GM12878 (cell line): ENCODE measurements at regions not wholly inside any gene's neighbourhood (a gene's known extent, or its start where the extent isn't known, plus 50 kb on each side); places are given as distances from the start of the nearest gene placed in this dataset.

Experiments used
- ATAC-seq: fragments of 200-7000 bp; cut with Tn5 transposase; 3 replicates; pipeline ENCODE4 v1.9.1; 2020; ENCODE audit warnings: mild to moderate bottlenecking, moderate library complexity
- BruUV-seq: library from RNA; stranded (reverse); fragments of 400-500 nt; replicated peaks from 2 replicates; lab custom pipeline; 2021; lab: Mats Ljungman, UMichigan
- CTCF ChIA-PET: fragments of 300-600 bp; sonication (Branson Sonifier 250); formaldehyde crosslinking; extraction: SDS; loops from one replicate; lab custom pipeline; 2021; ENCODE audit warnings: inconsistent platforms; lab: Yijun Ruan, JAX
- POLR2A ChIA-PET: fragments of 350-600 bp; formaldehyde crosslinking; extraction: SDS; loops from one replicate; lab custom pipeline; 2021; ENCODE audit warnings: inconsistent platforms; lab: Charles Lee
- RAD21 ChIA-PET: fragments of 300-600 bp; sonication (Branson Sonifier 250); formaldehyde crosslinking; loops from one replicate; lab custom pipeline; 2023; ENCODE audit warnings: antibody characterized with exemption; ENCODE audit not compliant: unreplicated experiment; lab: Charles Lee
- SMC1A ChIA-PET: fragments of 300-600 bp; sonication (Branson Sonifier 250); formaldehyde crosslinking; loops from one replicate; lab custom pipeline; 2023; ENCODE audit not compliant: unreplicated experiment, uncharacterized antibody; lab: Charles Lee
- DNase-seq: peaks from one replicate; pipeline ENCODE4 v3.0.0-alpha.2; 2011; ENCODE audit warnings: low read depth, low spot score
- FAIRE-seq: peaks from 3 replicates; lab custom pipeline; 2011; peaks lifted over from hg19 to GRCh38; lab: Jason Lieb, UNC
- H2AFZ ChIP-seq: 2 replicates; pipeline ENCODE4 v1.6.0; 2011; ENCODE audit warnings: low read depth, low read length, control low read depth; ENCODE audit not compliant: control insufficient read depth
- H3K27ac ChIP-seq: 2 replicates; pipeline ENCODE4 v1.5.1; 2011; ENCODE audit warnings: control low read depth; ENCODE audit not compliant: control insufficient read depth, insufficient read depth
- H3K27me3 ChIP-seq, 2 experiments: replicated peaks in 1 of 2; 2 replicates each; pipeline versions ENCODE4 v1.6.0 to v1.6.1; 2011; ENCODE audit warnings: low read length in 1 of 2; ENCODE audit not compliant: control insufficient read depth in 2 of 2, insufficient read depth in 2 of 2
- H3K36me3 ChIP-seq, 2 experiments: 2 replicates each; pipeline ENCODE4 v1.5.1; 2011; ENCODE audit warnings: low read length in 1 of 2; ENCODE audit not compliant: control insufficient read depth in 2 of 2, insufficient read depth in 2 of 2
- H3K4me1 ChIP-seq: 2 replicates; pipeline ENCODE4 v1.6.1; 2011; ENCODE audit warnings: mild to moderate bottlenecking, low read length, moderate library complexity, mixed read lengths; ENCODE audit not compliant: control insufficient read depth, insufficient read depth
- H3K4me2 ChIP-seq: 2 replicates; pipeline ENCODE4 v1.6.0; 2011; ENCODE audit warnings: control low read depth; ENCODE audit not compliant: control insufficient read depth, insufficient read depth
- H3K4me3 ChIP-seq: fragments of 200-600 bp; sonication (generic); 2 replicates; pipeline ENCODE4 v1.5.1; 2016
- H3K79me2 ChIP-seq: 2 replicates; pipeline ENCODE4 v1.6.0; 2011; ENCODE audit warnings: low read length; ENCODE audit not compliant: control insufficient read depth, insufficient read depth
- H3K9ac ChIP-seq: 2 replicates; pipeline ENCODE4 v1.8.0; 2011; ENCODE audit warnings: low read length, control low read depth, mixed read lengths; ENCODE audit not compliant: control insufficient read depth, insufficient read depth
- H3K9me3 ChIP-seq: replicated peaks from 3 replicates; pipeline ENCODE4 v1.5.1; 2011; ENCODE audit warnings: mild to moderate bottlenecking, low read length; ENCODE audit not compliant: control insufficient read depth, insufficient read depth
- H4K20me1 ChIP-seq: 2 replicates; pipeline ENCODE4 v1.6.0; 2011; ENCODE audit not compliant: control insufficient read depth, insufficient read depth
- CREB1 ChIP-seq: IDR thresholded peaks from 2 replicates; pipeline ENCODE4 v1.6.1; 2012; ENCODE audit warnings: low read depth, mild to moderate bottlenecking, inconsistent platforms
- CREM ChIP-seq: IDR thresholded peaks from 2 replicates; pipeline ENCODE4 v1.6.1; 2014; ENCODE audit warnings: antibody characterized with exemption, low read depth
- DPF2 ChIP-seq: fragments of 450-650 bp; IDR thresholded peaks from 2 replicates; pipeline ENCODE4 v1.6.1; 2017; ENCODE audit warnings: mild to moderate bottlenecking
- FOXM1 ChIP-seq: IDR thresholded peaks from 2 replicates; pipeline ENCODE4 v1.6.1; 2012; ENCODE audit warnings: low read depth, mild to moderate bottlenecking, inconsistent platforms, low read length, moderate library complexity
- KDM1A ChIP-seq: fragments of 200-600 bp; sonication (generic); IDR thresholded peaks from 2 replicates; pipeline ENCODE4 v1.6.1; 2016; ENCODE audit warnings: borderline replicate concordance
- MXI1 ChIP-seq: fragments of 150-350 bp; IDR thresholded peaks from 2 replicates; pipeline ENCODE4 v1.6.1; 2011; ENCODE audit warnings: low read depth, mild to moderate bottlenecking, inconsistent platforms, low read length, improper control_type of control experiment
- PAX8 ChIP-seq: fragments of 450-650 bp; IDR thresholded peaks from 2 replicates; pipeline ENCODE4 v1.6.1; 2017; ENCODE audit warnings: mild to moderate bottlenecking, moderate library complexity
- POLR2AphosphoS5 ChIP-seq: IDR thresholded peaks from 2 replicates; pipeline ENCODE4 v1.6.1; 2011; ENCODE audit warnings: mild to moderate bottlenecking, low read length, inconsistent platforms
- RAD21 ChIP-seq: IDR thresholded peaks from 2 replicates; pipeline ENCODE4 v1.6.1; 2011; ENCODE audit warnings: mild to moderate bottlenecking, low read depth, low read length, moderate library complexity; ENCODE audit not compliant: insufficient read depth
- SUZ12 ChIP-seq: fragments of 200-600 bp; sonication (generic); IDR thresholded peaks from one replicate; pipeline ENCODE4 v1.6.1; 2018; ENCODE audit warnings: antibody characterized with exemption, mild to moderate bottlenecking; ENCODE audit not compliant: unreplicated experiment
- USF2 ChIP-seq: IDR thresholded peaks from 2 replicates; pipeline ENCODE4 v1.6.1; 2011; ENCODE audit warnings: low read depth, low read length, improper control_type of control experiment, borderline replicate concordance
- WGBS: methylation state at CpG from one replicate; pipeline ENCODE4 v1.1.6; 2016; ENCODE audit warnings: low lambda C conversion rate; ENCODE audit not compliant: insufficient replicate concordance, insufficient coverage; ENCODE audit errors: missing lambda C conversion rate; 5-methylcytosine and 5-hydroxymethylcytosine counted together
- in situ Hi-C: fragments of 300-500 bp; cut with MboI; formaldehyde crosslinking; loops from 9 replicates; pipeline ENCODE4 v1.14.3; 2018; ENCODE audit warnings: mixed read lengths
- intact Hi-C: fragments of 100-400 bp; cut with micrococcal nuclease; formaldehyde crosslinking; loops from one replicate; pipeline ENCODE4 v1.14.2; 2022; ENCODE audit not compliant: unreplicated experiment
- TF ChIP-seq, protein P1 (sequence below): IDR thresholded peaks from 2 replicates; pipeline ENCODE4 v1.6.1; 2011; ENCODE audit warnings: mild to moderate bottlenecking, low read depth, low read length, moderate library complexity; ENCODE audit not compliant: insufficient replicate concordance

DNA sequence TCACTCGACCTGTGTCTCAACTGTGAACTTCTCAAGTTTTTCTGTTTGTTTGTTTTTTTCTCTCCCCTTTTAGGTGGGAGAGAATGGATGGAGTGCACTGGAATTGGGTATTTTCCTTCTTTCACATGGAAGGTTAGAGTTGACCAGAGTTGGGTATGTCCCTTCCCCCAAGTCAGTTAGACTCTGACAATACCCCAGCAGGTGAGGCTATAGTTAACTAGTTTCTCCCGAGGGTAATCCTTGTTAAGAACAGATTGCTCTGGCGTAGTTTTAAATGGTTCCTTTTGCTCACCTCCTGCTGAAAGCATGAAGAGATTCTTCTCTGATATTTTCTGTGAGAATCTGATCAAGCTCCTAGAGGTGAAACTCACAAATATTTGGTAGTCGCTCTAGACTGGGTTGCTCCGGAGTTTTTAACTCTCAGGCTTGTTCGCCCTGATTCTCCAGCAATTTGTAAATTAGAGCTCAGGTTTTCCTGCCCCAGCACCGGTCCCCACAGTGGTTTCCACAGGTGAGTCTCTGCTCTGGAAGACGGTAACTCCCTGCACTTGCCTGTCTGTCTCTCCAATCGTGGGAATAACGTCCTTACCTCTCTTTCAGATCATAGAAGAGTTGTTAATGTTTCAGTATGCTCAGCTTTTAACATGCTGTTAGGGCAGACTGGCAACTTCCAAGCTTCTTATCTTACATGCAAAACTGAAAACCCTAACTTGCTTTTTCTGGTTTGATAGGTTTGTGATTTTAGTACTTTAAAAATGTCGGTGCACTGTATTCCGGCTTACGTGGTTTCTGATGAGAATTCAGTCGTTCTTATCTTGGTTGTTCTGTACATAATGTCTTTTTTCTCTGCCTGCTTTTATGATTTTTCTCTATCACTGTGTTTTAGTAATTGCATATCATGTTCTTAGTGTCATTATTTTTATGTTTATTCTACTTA, 111.2 kb upstream of the HIVEP1 start:
- WGBS: 32% methylated on average over 14 of the region's 14 CpGs
- FAIRE-seq: no peak
- intact Hi-C loops (no loop called here), in situ Hi-C loops (no loop called here)
- H3K4me2 ChIP-seq: no peak overlapping the region
- H3K9me3 ChIP-seq: no peaks in the 10 kb centered on the region; the same call in 1 of the 3 replicates
- no TSS peak for BruUV-seq
- no peak overlapping the region for H3K9ac ChIP-seq
- no peaks in the 10 kb centered on the region for H4K20me1 ChIP-seq
- no peak for DNase-seq
- H3K4me1 ChIP-seq: no peaks in the 10 kb centered on the region
- H3K27ac ChIP-seq: no peak overlapping the region
- SMC1A ChIA-PET: interaction anchor here (0.7 kb wide), 2 partner anchors 48 to 97 kb away, joined by 3 read pairs; no protein-coding TSS in a partner anchor
- no peaks in the 10 kb centered on the region for H3K79me2 ChIP-seq
- CTCF ChIA-PET: interaction anchor here (0.5 to 1.0 kb wide), 2 partner anchors 107 to 914 kb away, joined by 3 read pairs; no protein-coding TSS in a partner anchor
- no peak for ATAC-seq
- no peaks in the 10 kb centered on the region for H3K36me3 ChIP-seq
- no peak overlapping the region for H2AFZ ChIP-seq
- RAD21 ChIA-PET: no interaction called here
- POLR2A ChIA-PET: interaction anchor here (0.6 kb wide), 1 partner anchor 212 kb away, joined by 4 read pairs; no protein-coding TSS in a partner anchor
- no peak for TF ChIP-seq POLR2AphosphoS5
- TF ChIP-seq FOXM1: no peak
- TF ChIP-seq KDM1A: no peak
- no peak for TF ChIP-seq MXI1
- TF ChIP-seq PAX8: no peak
- no peak for TF ChIP-seq CREM
- TF ChIP-seq, all 136 proteins: peak for 0
- Histone ChIP-seq H3K4me3 (0 out of 2 replicates have a peak overlapping the region, but pooled peaks have one; percentile 5), H3K27me3 (no peaks in the 10 kb centered on the region)

GRCh38 chr6:11899645-11900044, 112.5 kb upstream of the HIVEP1 start:
- in situ Hi-C loops: no loop called here
- Histone ChIP-seq H3K36me3 (no peaks in the 10 kb centered on the region), H3K9ac (no peak overlapping the region), H3K27ac (no peak overlapping the region), H3K9me3 (no peaks in the 10 kb centered on the region; the same call in 1 of the 3 replicates), H3K27me3 (no peaks in the 10 kb centered on the region), H3K4me2 (no peak overlapping the region), H2AFZ (no peak overlapping the region), H3K4me1 (no peaks in the 10 kb centered on the region), H3K79me2 (no peaks in the 10 kb centered on the region), H3K4me3 (no peak overlapping the region), H4K20me1 (no peaks in the 10 kb centered on the region)
- BruUV-seq: no TSS peak
- intact Hi-C loops: no loop called here
- 50% methylated on average over 1 of the region's 1 CpG for WGBS
- POLR2A ChIA-PET: no interaction called here
- SMC1A ChIA-PET: no interaction called here
- ATAC-seq (no peak), DNase-seq (no peak), FAIRE-seq (no peak)
- CTCF ChIA-PET: no interaction called here
- RAD21 ChIA-PET: no interaction called here
- no peak for TF ChIP-seq DPF2
- no peak for TF ChIP-seq RAD21
- TF ChIP-seq, protein P1, sequence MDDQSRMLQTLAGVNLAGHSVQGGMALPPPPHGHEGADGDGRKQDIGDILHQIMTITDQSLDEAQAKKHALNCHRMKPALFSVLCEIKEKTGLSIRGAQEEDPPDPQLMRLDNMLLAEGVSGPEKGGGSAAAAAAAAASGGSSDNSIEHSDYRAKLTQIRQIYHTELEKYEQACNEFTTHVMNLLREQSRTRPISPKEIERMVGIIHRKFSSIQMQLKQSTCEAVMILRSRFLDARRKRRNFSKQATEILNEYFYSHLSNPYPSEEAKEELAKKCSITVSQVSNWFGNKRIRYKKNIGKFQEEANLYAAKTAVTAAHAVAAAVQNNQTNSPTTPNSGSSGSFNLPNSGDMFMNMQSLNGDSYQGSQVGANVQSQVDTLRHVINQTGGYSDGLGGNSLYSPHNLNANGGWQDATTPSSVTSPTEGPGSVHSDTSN: no peak
- TF ChIP-seq USF2: no peak
- no peak for TF ChIP-seq CREB1
- TF ChIP-seq SUZ12: no peak
